ENCODE measurements at regions not wholly inside any gene's neighbourhood (a gene's known extent, or its start where the extent isn't known, plus 50 kb on each side); places are given as distances from the start of the nearest gene placed in this dataset.

- no peak overlapping the region for H2BK12ac ChIP-seq (ENCODE audit: low read depth, low read length)
- 75% methylated on average over 2 of the region's 2 CpGs; no CpG with 5 or more reads in 1 of the 2 experiments for WGBS, 2 experiments (ENCODE audit: extremely low coverage in 1 of 2, insufficient coverage in 1 of 2, insufficient read length in 1 of 2, insufficient replicate concordance in 2 of 2, low coverage in 1 of 2, low lambda C conversion rate in 2 of 2, missing lambda C conversion rate in 1 of 2)
- no peak overlapping the region for H4K5ac ChIP-seq (ENCODE audit: insufficient read length, low read depth, low read length)
- H3K23me2 ChIP-seq (ENCODE audit: low read depth, low read length) = no peaks in the 10 kb centered on the region
- no peak overlapping the region for H3K27ac ChIP-seq (ENCODE audit: low read depth, low read length)
- H3K56ac ChIP-seq (replicated peaks; ENCODE audit: insufficient read length, low read depth, low read length) = no peak overlapping the region
- no peak overlapping the region for H2AFZ ChIP-seq (ENCODE audit: low read length)
- FAIRE-seq (no peak), DNase-seq (ENCODE audit: low read depth in 1 of 2, low spot score in 2 of 2) (no peak)
- TF ChIP-seq CTBP2 (IDR thresholded peaks at IDR 0.05; ENCODE audit: borderline replicate concordance, insufficient read depth, insufficient read length, low read length) (no peak), E2F6 (IDR thresholded peaks at IDR 0.05) (no peak), KDM1A (IDR thresholded peaks at IDR 0.05; ENCODE audit: borderline replicate concordance, low read length) (no peak), RBBP5 (IDR thresholded peaks at IDR 0.05; ENCODE audit: borderline replicate concordance, low read depth, low read length) (no peak), TEAD4 (IDR thresholded peaks at IDR 0.05; ENCODE audit: low read depth, low read length) (no peak), USF2 (IDR thresholded peaks at IDR 0.05; ENCODE audit: low read length) (no peak), PHF8 (conservative IDR thresholded peaks at IDR 0.05; ENCODE audit: low read depth, low read length) (no peak), CHD1 (IDR thresholded peaks at IDR 0.05; ENCODE audit: low read depth, low read length) (no peak)
- no peaks in the 10 kb centered on the region for H3K79me2 ChIP-seq (ENCODE audit: control insufficient read depth in 1 of 2, insufficient read depth in 2 of 2, low read length in 2 of 2)
- H3K4me1 ChIP-seq (replicated peaks in 1 of 4; ENCODE audit: control insufficient read depth in 3 of 4, insufficient read depth in 4 of 4, low read length in 3 of 4) = peaks cover 0 to 3% (median 1%) of the 10 kb centered on the region in 4 experiments; a peak in 1 of 7 replicates
- no peak overlapping the region for H2BK15ac ChIP-seq (ENCODE audit: low read length)
- no peak overlapping the region for H3K14ac ChIP-seq (ENCODE audit: insufficient read length)
- no peak overlapping the region for H2BK5ac ChIP-seq (ENCODE audit: low read depth, low read length)
- no peaks in the 10 kb centered on the region for H4K20me1 ChIP-seq (replicated peaks in 1 of 2; ENCODE audit: control insufficient read depth in 1 of 2, insufficient read depth in 2 of 2, low read length in 2 of 2)
- H3K9ac ChIP-seq (replicated peaks in 1 of 4; ENCODE audit: extremely low read depth in 1 of 4, low read depth in 3 of 4, low read length in 3 of 4) = no peak overlapping the region
- no peak overlapping the region for H2BK120ac ChIP-seq (replicated peaks; ENCODE audit: low read depth, low read length)
- H3K36me3 ChIP-seq (ENCODE audit: control insufficient read depth in 2 of 4, insufficient read depth in 4 of 4, low read length in 3 of 4) = no peaks in the 10 kb centered on the region
- H3K4me3 ChIP-seq (ENCODE audit: extremely low read depth in 1 of 4, insufficient read depth in 2 of 4, low read depth in 3 of 4, low read length in 4 of 4) = no peak overlapping the region
- no peak overlapping the region; the same call in 1 of the 2 replicates for H4K8ac ChIP-seq (ENCODE audit: extremely low read depth, insufficient read depth, low read length)
- no peak overlapping the region for H3K18ac ChIP-seq (ENCODE audit: extremely low read depth, low read length)
- no peaks in the 10 kb centered on the region for H3K27me3 ChIP-seq (replicated peaks in 1 of 4; ENCODE audit: control insufficient read depth in 3 of 4, extremely low read depth in 1 of 4, insufficient read depth in 3 of 4, low read length in 3 of 4)
- no peak overlapping the region for H4K91ac ChIP-seq (replicated peaks; ENCODE audit: insufficient read length, low read length)
- H3K79me1 ChIP-seq (ENCODE audit: low read depth, low read length) = no peaks in the 10 kb centered on the region
- H2BK20ac ChIP-seq (ENCODE audit: low read length) = no peak overlapping the region
- H3K23ac ChIP-seq (ENCODE audit: insufficient read length) = no peak overlapping the region
- no peak overlapping the region for H3K4ac ChIP-seq (replicated peaks; ENCODE audit: insufficient read length, low read depth, low read length)
- H3K9me3 ChIP-seq (ENCODE audit: insufficient read depth in 2 of 2, low read depth in 1 of 2, low read length in 1 of 2) = no peaks in the 10 kb centered on the region
- no peak overlapping the region for H2AK5ac ChIP-seq (ENCODE audit: low read depth, low read length)
- ChIA-PET POLR2A (ENCODE audit: partially characterized antibody) (no interaction called here), CTCF (ENCODE audit: partially characterized antibody) (interaction anchor here (0.7 to 3.8 kb wide), 17 partner anchors 9 to 287 kb away, joined by 3 to 19 read pairs (median 3); no protein-coding TSS in a partner anchor)
- H3K4me2 ChIP-seq (ENCODE audit: insufficient read depth in 1 of 2, low read depth in 2 of 2, low read length in 2 of 2) = no peak overlapping the region
Measured at GRCh38 chr5:154118385-154118784, 72.1 kb upstream of the GALNT10 start.
